IgD-negative memory B cell (primary cell): ENCODE measurements at regions not wholly inside any gene's neighbourhood (a gene's known extent, or its start where the extent isn't known, plus 50 kb on each side); places are given as distances from the start of the nearest gene placed in this dataset.

Experiments used
- H3K27ac Mint-ChIP-seq, 3 donors: one replicate each; pipeline ENCODE4 v1.8.0; 2020 to 2022; ENCODE audit warnings: mild to moderate bottlenecking in 3 of 3, mixed read lengths in 3 of 3, moderate library complexity in 1 of 3
- H3K27me3 Mint-ChIP-seq: one replicate; pipeline ENCODE4 v1.8.0; 2021; ENCODE audit warnings: mixed read lengths
- H3K36me3 Mint-ChIP-seq: one replicate; pipeline ENCODE4 v1.8.0; 2020; ENCODE audit warnings: mild to moderate bottlenecking, mixed read lengths
- H3K4me1 Mint-ChIP-seq, 3 donors: one replicate each; pipeline ENCODE4 v1.8.0; 2020 to 2022; ENCODE audit warnings: mixed read lengths in 3 of 3, mild to moderate bottlenecking in 1 of 3
- H3K4me3 Mint-ChIP-seq, 4 donors: one replicate each; pipeline ENCODE4 v1.8.0; 2020 to 2022; ENCODE audit warnings: mild to moderate bottlenecking in 4 of 4, mixed read lengths in 4 of 4, moderate library complexity in 3 of 4
- H3K9me3 Mint-ChIP-seq, 3 donors: one replicate each; pipeline ENCODE4 v1.8.0; 2020 to 2021; ENCODE audit warnings: mixed read lengths in 3 of 3, mild to moderate bottlenecking in 1 of 3

GRCh38 chr5:103617090-103617489, 54.5 kb upstream of the NUDT12 start:
- no peaks in the 10 kb centered on the region for H3K36me3 Mint-ChIP-seq
- H3K4me3 Mint-ChIP-seq: no peak overlapping the region
- no peaks in the 10 kb centered on the region for H3K27me3 Mint-ChIP-seq
- H3K27ac Mint-ChIP-seq: no peak overlapping the region
- H3K9me3 Mint-ChIP-seq: peaks cover 0 to 1% (median 0%) of the 10 kb centered on the region in 3 donors
- H3K4me1 Mint-ChIP-seq: peaks cover 0 to 2% (median 0%) of the 10 kb centered on the region in 3 donors

GRCh38 chr5:103612545-103612944, 50.0 kb upstream of the NUDT12 start:
- Mint-ChIP-seq H3K9me3 (no peaks in the 10 kb centered on the region), H3K36me3 (no peaks in the 10 kb centered on the region), H3K4me3 (no peak overlapping the region), H3K4me1 (peaks cover 0 to 2% (median 0%) of the 10 kb centered on the region in 3 donors), H3K27me3 (no peaks in the 10 kb centered on the region), H3K27ac (no peak overlapping the region)
